Upper lobe of left lung (tissue), 6 donors: ENCODE measurements at regions not wholly inside any gene's neighbourhood (a gene's known extent, or its start where the extent isn't known, plus 50 kb on each side); places are given as distances from the start of the nearest gene placed in this dataset.
"Not testable (repeated sequence)": the region's sequence is repeated elsewhere in the genome, so short reads cannot be mapped to it uniquely, and the experiment has no call there.

Experiments used
- ATAC-seq, 2 donors: fragments of 200-7000 bp; cut with Tn5 transposase; one replicate each; pipeline ENCODE4 v1.9.1; 2022; ENCODE audit warnings: mild to moderate bottlenecking in 2 of 2, moderate library complexity in 2 of 2; ENCODE audit not compliant: low FRiP score in 2 of 2
- DNase-seq, 2 donors: peaks; one replicate each; pipeline ENCODE4 v3.0.0-alpha.2; 2019 to 2020
- H3K27ac ChIP-seq, 4 donors: fragments of 200-600 bp; sonication (generic); one replicate each; pipeline ENCODE4 v1.5.1; 2016 to 2019
- H3K27me3 ChIP-seq, 4 donors: fragments of 200-600 bp; sonication (generic); one replicate each; pipeline ENCODE4 v1.5.1; 2017 to 2019
- H3K36me3 ChIP-seq, 4 donors: fragments of 200-600 bp; sonication (generic); one replicate each; pipeline ENCODE4 v1.5.1; 2016 to 2019
- H3K4me1 ChIP-seq, 4 donors: fragments of 200-600 bp; sonication (generic); one replicate each; pipeline ENCODE4 v1.5.1; 2018 to 2019
- H3K4me3 ChIP-seq, 4 donors: fragments of 200-600 bp; sonication (generic); one replicate each; pipeline ENCODE4 v1.5.1; 2017 to 2019; ENCODE audit warnings: mild to moderate bottlenecking in 2 of 4, moderate library complexity in 1 of 4
- H3K9me3 ChIP-seq, 4 donors: fragments of 200-600 bp; sonication (generic); one replicate each; pipeline ENCODE4 v1.5.1; 2018 to 2019
- CTCF ChIP-seq, 6 experiments: fragments of 450-650 bp in 4 of 6; fragments of 200-600 bp in 2 of 6; sonication (generic) in 2 of 6; IDR thresholded peaks; one replicate each; pipeline ENCODE4 v1.5.1; 2016 to 2019; ENCODE audit warnings: antibody characterized with exemption in 6 of 6
- EP300 ChIP-seq, 4 donors: sonication (generic); formaldehyde crosslinking; IDR thresholded peaks; one replicate each; pipeline ENCODE4 v1.5.1; 2017; ENCODE audit warnings: antibody characterized with exemption in 4 of 4, control low read depth in 2 of 4
- POLR2A ChIP-seq, 4 donors: fragments of 450-650 bp; IDR thresholded peaks; one replicate each; pipeline ENCODE4 v1.5.1; 2016 to 2017; ENCODE audit warnings: antibody characterized with exemption in 4 of 4, mild to moderate bottlenecking in 2 of 4
- POLR2AphosphoS5 ChIP-seq, 2 donors: sonication (generic); formaldehyde crosslinking; IDR thresholded peaks; one replicate each; pipeline ENCODE4 v1.5.1; 2017; ENCODE audit warnings: antibody characterized with exemption in 2 of 2
- WGBS, 2 donors: methylation state at CpG; one replicate each; pipeline ENCODE4 v1.1.5; 2017 to 2018; 5-methylcytosine and 5-hydroxymethylcytosine counted together
- donor health status: DM: no; HTN: no; CAD: no; lungs with moderate emphysema.
- donor health status: DM: no; HTN: yes; CAD: no; lungs with severe emphysema.

GRCh38 chr6:57813271-57814075 is 496.0 kb downstream of the PRIM2 start:
- H3K4me1 ChIP-seq, H3K9me3 ChIP-seq, ATAC-seq, DNase-seq, H3K36me3 ChIP-seq, H3K27ac ChIP-seq, H3K4me3 ChIP-seq, H3K27me3 ChIP-seq: not testable (repeated sequence)
- 9 to 13% methylated on average over 17 to 28 of the region's 28 CpGs for WGBS, 2 donors

GRCh38 chr6:57815826-57816225 is 498.4 kb downstream of the PRIM2 start:
- WGBS, 2 donors, result 9 to 19% methylated on average over 7 to 10 of the region's 10 CpGs
- not testable (repeated sequence) for DNase-seq, H3K4me1 ChIP-seq, H3K27ac ChIP-seq, H3K4me3 ChIP-seq, H3K9me3 ChIP-seq, ATAC-seq, H3K36me3 ChIP-seq, H3K27me3 ChIP-seq

DNA sequence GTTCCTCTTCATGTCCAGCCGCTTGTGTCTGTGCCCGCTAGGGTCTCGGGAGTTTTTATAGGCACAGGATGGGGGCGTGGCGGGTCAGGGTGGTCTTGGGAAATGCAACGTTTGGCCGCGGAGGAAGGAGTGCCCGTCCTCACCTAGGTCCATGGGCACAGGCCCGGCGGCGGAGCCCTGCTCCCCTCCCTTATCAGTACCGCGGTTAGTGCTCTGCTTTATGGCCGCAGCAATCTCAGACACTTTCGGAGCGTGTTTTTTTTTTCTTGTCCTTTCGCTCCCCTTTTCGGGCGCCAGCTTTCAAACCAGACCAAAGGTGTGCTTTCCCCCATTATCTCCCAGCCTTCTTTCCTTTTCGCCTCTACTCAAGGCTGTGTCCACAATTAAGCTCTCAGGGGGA is 503.9 kb downstream of the PRIM2 start:
- not testable (repeated sequence) for H3K4me1 ChIP-seq, H3K27ac ChIP-seq, DNase-seq, H3K4me3 ChIP-seq, H3K9me3 ChIP-seq, H3K27me3 ChIP-seq, ATAC-seq, H3K36me3 ChIP-seq
- WGBS, 2 donors, result 3 to 4% methylated on average over 8 to 12 of the region's 21 CpGs

DNA sequence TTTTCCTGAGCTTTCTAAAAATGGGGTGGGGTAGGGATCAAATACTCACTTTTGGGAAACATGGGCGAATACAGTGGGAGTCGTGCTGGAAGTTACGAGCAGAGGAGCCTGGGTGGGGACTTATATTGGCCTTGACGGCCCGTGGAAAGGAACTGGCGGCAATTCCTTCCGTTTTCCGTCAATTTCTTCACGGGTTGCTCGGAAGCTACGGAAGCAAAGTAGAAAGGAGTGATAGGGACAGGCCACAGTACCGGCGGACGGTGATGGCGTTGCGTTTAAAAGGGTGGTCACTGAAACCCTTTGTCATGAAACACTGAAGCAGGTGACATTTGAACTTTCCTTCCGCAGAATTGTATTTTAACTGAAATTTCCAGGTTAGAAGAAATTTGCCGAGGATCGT is 505.0 kb downstream of the PRIM2 start:
- H3K9me3 ChIP-seq, H3K4me1 ChIP-seq, H3K36me3 ChIP-seq, H3K27ac ChIP-seq, DNase-seq, ATAC-seq, H3K4me3 ChIP-seq, H3K27me3 ChIP-seq: not testable (repeated sequence)
- WGBS, 2 donors, result 15 to 17% methylated on average over 17 to 19 of the region's 19 CpGs

- Histone ChIP-seq H3K4me3 (no peak overlapping the region), H3K27ac (no peak overlapping the region), H3K9me3 (no peaks in the 10 kb centered on the region), H3K36me3 (no peaks in the 10 kb centered on the region), H3K4me1 (no peaks in the 10 kb centered on the region), H3K27me3 (peaks cover 0 to 2% (median 0%) of the 10 kb centered on the region in 4 donors)
- ATAC-seq (no peak), DNase-seq (no peak)
- TF ChIP-seq EP300 (IDR thresholded peaks at IDR 0.05), result no peak
- TF ChIP-seq CTCF (IDR thresholded peaks at IDR 0.05), result no peak
- no peak for TF ChIP-seq POLR2A (IDR thresholded peaks at IDR 0.05)
- no peak for TF ChIP-seq POLR2AphosphoS5 (IDR thresholded peaks at IDR 0.05)
- 8 to 16% methylated on average over 27 of the region's 27 CpGs for WGBS, 2 donors
Observed at GRCh38 chr6:57822896-57823358, 505.5 kb downstream of the PRIM2 start.

DNA sequence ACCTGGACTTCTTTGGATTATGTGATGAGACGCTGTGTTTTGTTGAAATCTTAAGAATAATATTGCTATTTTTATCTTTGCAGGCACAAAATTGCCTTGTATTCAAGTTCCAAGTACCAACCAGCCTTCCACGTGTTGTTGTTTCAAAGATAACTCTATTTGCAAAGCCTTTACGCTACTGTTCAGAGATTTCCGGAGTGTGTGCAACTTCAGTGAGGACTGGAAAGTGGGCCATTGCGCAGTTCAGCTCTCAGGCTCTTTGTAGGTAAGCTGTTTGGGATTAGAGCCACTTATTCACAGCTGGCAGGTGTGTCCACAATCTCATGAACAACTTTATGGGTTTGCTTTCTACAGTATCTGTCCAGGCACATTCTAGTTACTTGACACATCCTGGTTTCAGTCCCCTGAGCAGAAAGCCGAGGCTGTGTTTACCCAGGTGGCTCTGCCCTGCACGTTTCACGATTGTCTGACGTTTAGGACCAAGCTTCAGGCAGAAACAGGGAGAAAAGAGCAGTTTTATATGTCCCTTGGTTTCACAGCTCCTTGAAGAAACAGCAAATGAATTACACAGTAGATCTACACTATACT is 520.3 kb downstream of the PRIM2 start:
- H3K9me3 ChIP-seq, H3K36me3 ChIP-seq, ATAC-seq, H3K27me3 ChIP-seq, H3K27ac ChIP-seq, DNase-seq, H3K4me3 ChIP-seq, H3K4me1 ChIP-seq: not testable (repeated sequence)
- 43 to 57% methylated on average over 9 of the region's 9 CpGs for WGBS, 2 donors

GRCh38 chr6:57841551-57841950 is 524.1 kb downstream of the PRIM2 start:
- H3K4me3 ChIP-seq, DNase-seq, H3K36me3 ChIP-seq, H3K27ac ChIP-seq, H3K4me1 ChIP-seq, H3K9me3 ChIP-seq, H3K27me3 ChIP-seq, ATAC-seq: not testable (repeated sequence)
- 49 to 64% methylated on average over 6 of the region's 6 CpGs for WGBS, 2 donors

- ATAC-seq (peak in 1 of 2 donors; percentile 45), DNase-seq (peak in 1 of 2 donors; percentile 83)
- not testable (repeated sequence) for H3K36me3 ChIP-seq, H3K4me1 ChIP-seq, H3K4me3 ChIP-seq, H3K27me3 ChIP-seq, H3K27ac ChIP-seq, H3K9me3 ChIP-seq
- whole genome bisulfite sequencing, 2 donors, result 10 to 17% methylated on average over 8 to 24 of the region's 44 CpGs
Observed at GRCh38 chr6:57853745-57854407, 536.4 kb downstream of the PRIM2 start.

- not testable (repeated sequence) for H3K27me3 ChIP-seq, H3K4me1 ChIP-seq, H3K36me3 ChIP-seq, H3K27ac ChIP-seq, H3K4me3 ChIP-seq, DNase-seq, H3K9me3 ChIP-seq, ATAC-seq
- 73 to 85% methylated on average over 3 to 5 of the region's 6 CpGs for WGBS, 2 donors
Observed at GRCh38 chr6:57860481-57861315, 543.3 kb downstream of the PRIM2 start.

- not testable (repeated sequence) for H3K4me1 ChIP-seq, ATAC-seq, H3K36me3 ChIP-seq, H3K27ac ChIP-seq, DNase-seq, H3K9me3 ChIP-seq, H3K27me3 ChIP-seq, H3K4me3 ChIP-seq
- 53 to 80% methylated on average over 1 to 3 of the region's 3 CpGs for WGBS, 2 donors
Observed at GRCh38 chr6:57870083-57870482, 552.7 kb downstream of the PRIM2 start.

GRCh38 chr6:57873424-57873823 is 556.0 kb downstream of the PRIM2 start:
- ATAC-seq, H3K4me3 ChIP-seq, DNase-seq, H3K4me1 ChIP-seq, H3K36me3 ChIP-seq, H3K27me3 ChIP-seq, H3K9me3 ChIP-seq, H3K27ac ChIP-seq: not testable (repeated sequence)
- WGBS, 2 donors, result 73 to 81% methylated on average over 7 of the region's 7 CpGs
